ENCODE measurements at regions not wholly inside any gene's neighbourhood (a gene's known extent, or its start where the extent isn't known, plus 50 kb on each side); places are given as distances from the start of the nearest gene placed in this dataset.
A peak's percentile ranks its signal among the peaks of the same experiment; 100 is the strongest.

GRCh38 chr20:24185791-24186190, 197.2 kb upstream of the GGTLC1 start:
- Mint-ChIP-seq H3K27me3 (ENCODE audit: low read depth) (peaks cover 10% of the 10 kb centered on the region), H3K4me3 (no peak overlapping the region), H3K4me1 (ENCODE audit: low read depth) (no peaks in the 10 kb centered on the region), H3K9me3 (peaks cover 3% of the 10 kb centered on the region), H3K27ac (no peak overlapping the region), H3K36me3 (ENCODE audit: low read depth) (no peaks in the 10 kb centered on the region)

- Mint-ChIP-seq H3K27me3 (ENCODE audit: low read depth) (peaks cover 11% of the 10 kb centered on the region), H3K4me1 (ENCODE audit: low read depth) (no peaks in the 10 kb centered on the region), H3K4me3 (no peak overlapping the region), H3K27ac (no peak overlapping the region), H3K36me3 (ENCODE audit: low read depth) (no peaks in the 10 kb centered on the region), H3K9me3 (no peaks in the 10 kb centered on the region)
Observed at GRCh38 chr20:24181151-24181550, 192.6 kb upstream of the GGTLC1 start.

- Mint-ChIP-seq H3K27me3 (ENCODE audit: low read depth) (peaks cover 20% of the 10 kb centered on the region), H3K4me3 (no peak overlapping the region), H3K9me3 (peaks cover 9% of the 10 kb centered on the region), H3K4me1 (ENCODE audit: low read depth) (no peaks in the 10 kb centered on the region), H3K27ac (no peak overlapping the region), H3K36me3 (ENCODE audit: low read depth) (no peaks in the 10 kb centered on the region)
Observed at GRCh38 chr20:24169256-24169655, 180.7 kb upstream of the GGTLC1 start.

- no peaks in the 10 kb centered on the region for H3K4me1 Mint-ChIP-seq (ENCODE audit: low read depth)
- H3K4me3 Mint-ChIP-seq, result no peak overlapping the region
- no peaks in the 10 kb centered on the region for H3K36me3 Mint-ChIP-seq (ENCODE audit: low read depth)
- peak overlapping the region; percentile 3 for H3K27ac Mint-ChIP-seq
- peaks cover 5% of the 10 kb centered on the region for H3K27me3 Mint-ChIP-seq (ENCODE audit: low read depth)
- H3K9me3 Mint-ChIP-seq, result no peaks in the 10 kb centered on the region
Observed at GRCh38 chr20:24166412-24166811, 177.8 kb upstream of the GGTLC1 start.

GRCh38 chr20:24166123-24166381, 177.5 kb upstream of the GGTLC1 start:
- H3K27ac Mint-ChIP-seq, result peak overlapping the region; percentile 3
- H3K4me1 Mint-ChIP-seq (ENCODE audit: low read depth), result no peaks in the 10 kb centered on the region
- no peaks in the 10 kb centered on the region for H3K36me3 Mint-ChIP-seq (ENCODE audit: low read depth)

GRCh38 chr20:24165301-24166122, 176.9 kb upstream of the GGTLC1 start:
- H3K27me3 Mint-ChIP-seq (ENCODE audit: low read depth), result peaks cover 4% of the 10 kb centered on the region
- no peak overlapping the region for H3K4me3 Mint-ChIP-seq
- no peak overlapping the region for H3K27ac Mint-ChIP-seq
- H3K9me3 Mint-ChIP-seq, result no peaks in the 10 kb centered on the region
- H3K4me1 Mint-ChIP-seq (ENCODE audit: low read depth), result no peaks in the 10 kb centered on the region
- H3K36me3 Mint-ChIP-seq (ENCODE audit: low read depth), result no peaks in the 10 kb centered on the region

More at GRCh38 chr20:24166123-24166381, 177.5 kb upstream of the GGTLC1 start:
- Mint-ChIP-seq H3K27me3 (ENCODE audit: low read depth) (peaks cover 4% of the 10 kb centered on the region), H3K4me3 (no peak overlapping the region), H3K9me3 (no peaks in the 10 kb centered on the region)

GRCh38 chr20:24164360-24164759, 175.8 kb upstream of the GGTLC1 start:
- Mint-ChIP-seq H3K9me3 (no peaks in the 10 kb centered on the region), H3K4me3 (no peak overlapping the region), H3K36me3 (ENCODE audit: low read depth) (no peaks in the 10 kb centered on the region), H3K27me3 (ENCODE audit: low read depth) (peaks cover 4% of the 10 kb centered on the region), H3K4me1 (ENCODE audit: low read depth) (no peaks in the 10 kb centered on the region), H3K27ac (no peak overlapping the region)

GRCh38 chr20:24163506-24163905, 174.9 kb upstream of the GGTLC1 start:
- no peak overlapping the region for H3K27ac Mint-ChIP-seq

GRCh38 chr20:24160563-24161281, 172.1 kb upstream of the GGTLC1 start:
- Mint-ChIP-seq H3K27ac (no peak overlapping the region), H3K27me3 (ENCODE audit: low read depth) (peaks cover 4% of the 10 kb centered on the region), H3K36me3 (ENCODE audit: low read depth) (no peaks in the 10 kb centered on the region), H3K9me3 (no peaks in the 10 kb centered on the region), H3K4me3 (no peak overlapping the region), H3K4me1 (ENCODE audit: low read depth) (peaks cover 6% of the 10 kb centered on the region)

More at GRCh38 chr20:24163506-24163905, 174.9 kb upstream of the GGTLC1 start:
- Mint-ChIP-seq H3K4me1 (ENCODE audit: low read depth) (no peaks in the 10 kb centered on the region), H3K9me3 (no peaks in the 10 kb centered on the region), H3K4me3 (no peak overlapping the region), H3K36me3 (ENCODE audit: low read depth) (no peaks in the 10 kb centered on the region), H3K27me3 (ENCODE audit: low read depth) (peaks cover 4% of the 10 kb centered on the region)

- Mint-ChIP-seq H3K27me3 (ENCODE audit: low read depth) (no peaks in the 10 kb centered on the region), H3K4me1 (ENCODE audit: low read depth) (peaks cover 6% of the 10 kb centered on the region), H3K27ac (no peak overlapping the region), H3K36me3 (ENCODE audit: low read depth) (no peaks in the 10 kb centered on the region), H3K4me3 (no peak overlapping the region), H3K9me3 (no peaks in the 10 kb centered on the region)
Observed at GRCh38 chr20:24158281-24158680, 169.7 kb upstream of the GGTLC1 start.

- no peaks in the 10 kb centered on the region for H3K27me3 Mint-ChIP-seq (ENCODE audit: low read depth)
- no peaks in the 10 kb centered on the region for H3K9me3 Mint-ChIP-seq
- no peaks in the 10 kb centered on the region for H3K36me3 Mint-ChIP-seq (ENCODE audit: low read depth)
- H3K27ac Mint-ChIP-seq, result peak overlapping the region; percentile 18
- H3K4me1 Mint-ChIP-seq (ENCODE audit: low read depth), result peaks cover 6% of the 10 kb centered on the region
- H3K4me3 Mint-ChIP-seq, result no peak overlapping the region
Observed at GRCh38 chr20:24157213-24157612, 168.6 kb upstream of the GGTLC1 start.

- H3K9me3 Mint-ChIP-seq, result no peaks in the 10 kb centered on the region
- H3K27ac Mint-ChIP-seq, result no peak overlapping the region
- no peak overlapping the region for H3K4me3 Mint-ChIP-seq
- H3K27me3 Mint-ChIP-seq (ENCODE audit: low read depth), result no peaks in the 10 kb centered on the region
- peaks cover 9% of the 10 kb centered on the region for H3K4me1 Mint-ChIP-seq (ENCODE audit: low read depth)
- no peaks in the 10 kb centered on the region for H3K36me3 Mint-ChIP-seq (ENCODE audit: low read depth)
Observed at GRCh38 chr20:24153101-24154040, 164.8 kb upstream of the GGTLC1 start.

GRCh38 chr20:24151621-24152294, 163.2 kb upstream of the GGTLC1 start:
- H3K36me3 Mint-ChIP-seq (ENCODE audit: low read depth), result no peaks in the 10 kb centered on the region
- no peak overlapping the region for H3K4me3 Mint-ChIP-seq
- H3K27me3 Mint-ChIP-seq (ENCODE audit: low read depth), result no peaks in the 10 kb centered on the region
- peaks cover 13% of the 10 kb centered on the region for H3K4me1 Mint-ChIP-seq (ENCODE audit: low read depth)
- no peaks in the 10 kb centered on the region for H3K9me3 Mint-ChIP-seq
- no peak overlapping the region for H3K27ac Mint-ChIP-seq

GRCh38 chr20:24150406-24150805, 161.8 kb upstream of the GGTLC1 start:
- peaks cover 11% of the 10 kb centered on the region for H3K4me1 Mint-ChIP-seq (ENCODE audit: low read depth)
- H3K9me3 Mint-ChIP-seq, result no peaks in the 10 kb centered on the region
- no peaks in the 10 kb centered on the region for H3K27me3 Mint-ChIP-seq (ENCODE audit: low read depth)
- H3K4me3 Mint-ChIP-seq, result no peak overlapping the region
- no peak overlapping the region for H3K27ac Mint-ChIP-seq
- no peaks in the 10 kb centered on the region for H3K36me3 Mint-ChIP-seq (ENCODE audit: low read depth)
